SK-N-SH (cell line): ENCODE measurements at regions not wholly inside any gene's neighbourhood (a gene's known extent, or its start where the extent isn't known, plus 50 kb on each side); places are given as distances from the start of the nearest gene placed in this dataset.

Experiments
- FOSL2 ChIP-seq: IDR thresholded peaks from 2 replicates; pipeline ENCODE4 v1.4.0; 2012; ENCODE audit warnings: low read depth, mild to moderate bottlenecking, moderate library complexity, borderline replicate concordance
- RAD21 ChIP-seq: IDR thresholded peaks from 2 replicates; pipeline ENCODE4 v1.6.1; 2012; ENCODE audit warnings: mild to moderate bottlenecking, low read length
- SIN3A ChIP-seq: IDR thresholded peaks from 2 replicates; pipeline ENCODE4 v1.6.1; 2012; ENCODE audit warnings: low read depth, mild to moderate bottlenecking, low read length, moderate library complexity, borderline replicate concordance
- TAF1 ChIP-seq: IDR thresholded peaks from 2 replicates; pipeline ENCODE4 v1.6.1; 2012; ENCODE audit warnings: low read depth, mild to moderate bottlenecking, low read length, moderate library complexity, borderline replicate concordance
- TF ChIP-seq, protein P1 (sequence below): fragments of 200-600 bp; sonication (generic); IDR thresholded peaks from 2 replicates; pipeline ENCODE4 v1.6.1; 2017; ENCODE audit warnings: antibody characterized with exemption, mild to moderate bottlenecking, moderate library complexity
- TF ChIP-seq, protein P2 (sequence below): fragments of 150-350 bp; IDR thresholded peaks from 2 replicates; pipeline ENCODE4 v1.6.1; 2017; ENCODE audit warnings: antibody characterized with exemption, low read length, low read depth, borderline replicate concordance
- TF ChIP-seq, protein P3 (sequence below): IDR thresholded peaks from 2 replicates; pipeline ENCODE4 v1.6.1; 2012; ENCODE audit warnings: mild to moderate bottlenecking, low read depth, low read length, moderate library complexity

DNA sequence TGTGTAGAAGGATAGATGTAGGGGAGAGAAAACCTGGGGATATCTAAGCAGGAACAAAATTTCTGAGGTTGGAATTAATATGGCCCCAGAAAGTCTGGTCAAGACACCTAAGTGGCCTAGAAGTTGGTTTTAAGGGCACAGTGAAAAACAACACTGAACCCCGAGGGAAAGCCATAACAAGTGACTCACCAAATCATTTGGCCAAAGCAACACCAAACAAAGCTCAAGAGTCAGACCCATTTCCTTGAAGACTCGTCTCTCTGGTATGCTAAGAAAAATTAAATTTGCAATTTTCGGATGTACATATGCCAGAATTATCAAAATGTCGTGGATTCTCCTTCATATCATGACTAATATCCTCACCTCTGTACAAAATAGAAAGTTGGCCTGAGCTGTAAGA is 162.9 kb downstream of the SMIM20 start:
- no peak for TF ChIP-seq TAF1
- TF ChIP-seq, protein P1, sequence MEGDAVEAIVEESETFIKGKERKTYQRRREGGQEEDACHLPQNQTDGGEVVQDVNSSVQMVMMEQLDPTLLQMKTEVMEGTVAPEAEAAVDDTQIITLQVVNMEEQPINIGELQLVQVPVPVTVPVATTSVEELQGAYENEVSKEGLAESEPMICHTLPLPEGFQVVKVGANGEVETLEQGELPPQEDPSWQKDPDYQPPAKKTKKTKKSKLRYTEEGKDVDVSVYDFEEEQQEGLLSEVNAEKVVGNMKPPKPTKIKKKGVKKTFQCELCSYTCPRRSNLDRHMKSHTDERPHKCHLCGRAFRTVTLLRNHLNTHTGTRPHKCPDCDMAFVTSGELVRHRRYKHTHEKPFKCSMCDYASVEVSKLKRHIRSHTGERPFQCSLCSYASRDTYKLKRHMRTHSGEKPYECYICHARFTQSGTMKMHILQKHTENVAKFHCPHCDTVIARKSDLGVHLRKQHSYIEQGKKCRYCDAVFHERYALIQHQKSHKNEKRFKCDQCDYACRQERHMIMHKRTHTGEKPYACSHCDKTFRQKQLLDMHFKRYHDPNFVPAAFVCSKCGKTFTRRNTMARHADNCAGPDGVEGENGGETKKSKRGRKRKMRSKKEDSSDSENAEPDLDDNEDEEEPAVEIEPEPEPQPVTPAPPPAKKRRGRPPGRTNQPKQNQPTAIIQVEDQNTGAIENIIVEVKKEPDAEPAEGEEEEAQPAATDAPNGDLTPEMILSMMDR: no peak
- no peak for TF ChIP-seq SIN3A
- TF ChIP-seq RAD21: no peak
- TF ChIP-seq, protein P2, sequence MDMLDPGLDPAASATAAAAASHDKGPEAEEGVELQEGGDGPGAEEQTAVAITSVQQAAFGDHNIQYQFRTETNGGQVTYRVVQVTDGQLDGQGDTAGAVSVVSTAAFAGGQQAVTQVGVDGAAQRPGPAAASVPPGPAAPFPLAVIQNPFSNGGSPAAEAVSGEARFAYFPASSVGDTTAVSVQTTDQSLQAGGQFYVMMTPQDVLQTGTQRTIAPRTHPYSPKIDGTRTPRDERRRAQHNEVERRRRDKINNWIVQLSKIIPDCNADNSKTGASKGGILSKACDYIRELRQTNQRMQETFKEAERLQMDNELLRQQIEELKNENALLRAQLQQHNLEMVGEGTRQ: no peak
- TF ChIP-seq FOSL2: no peak
- TF ChIP-seq, protein P3, sequence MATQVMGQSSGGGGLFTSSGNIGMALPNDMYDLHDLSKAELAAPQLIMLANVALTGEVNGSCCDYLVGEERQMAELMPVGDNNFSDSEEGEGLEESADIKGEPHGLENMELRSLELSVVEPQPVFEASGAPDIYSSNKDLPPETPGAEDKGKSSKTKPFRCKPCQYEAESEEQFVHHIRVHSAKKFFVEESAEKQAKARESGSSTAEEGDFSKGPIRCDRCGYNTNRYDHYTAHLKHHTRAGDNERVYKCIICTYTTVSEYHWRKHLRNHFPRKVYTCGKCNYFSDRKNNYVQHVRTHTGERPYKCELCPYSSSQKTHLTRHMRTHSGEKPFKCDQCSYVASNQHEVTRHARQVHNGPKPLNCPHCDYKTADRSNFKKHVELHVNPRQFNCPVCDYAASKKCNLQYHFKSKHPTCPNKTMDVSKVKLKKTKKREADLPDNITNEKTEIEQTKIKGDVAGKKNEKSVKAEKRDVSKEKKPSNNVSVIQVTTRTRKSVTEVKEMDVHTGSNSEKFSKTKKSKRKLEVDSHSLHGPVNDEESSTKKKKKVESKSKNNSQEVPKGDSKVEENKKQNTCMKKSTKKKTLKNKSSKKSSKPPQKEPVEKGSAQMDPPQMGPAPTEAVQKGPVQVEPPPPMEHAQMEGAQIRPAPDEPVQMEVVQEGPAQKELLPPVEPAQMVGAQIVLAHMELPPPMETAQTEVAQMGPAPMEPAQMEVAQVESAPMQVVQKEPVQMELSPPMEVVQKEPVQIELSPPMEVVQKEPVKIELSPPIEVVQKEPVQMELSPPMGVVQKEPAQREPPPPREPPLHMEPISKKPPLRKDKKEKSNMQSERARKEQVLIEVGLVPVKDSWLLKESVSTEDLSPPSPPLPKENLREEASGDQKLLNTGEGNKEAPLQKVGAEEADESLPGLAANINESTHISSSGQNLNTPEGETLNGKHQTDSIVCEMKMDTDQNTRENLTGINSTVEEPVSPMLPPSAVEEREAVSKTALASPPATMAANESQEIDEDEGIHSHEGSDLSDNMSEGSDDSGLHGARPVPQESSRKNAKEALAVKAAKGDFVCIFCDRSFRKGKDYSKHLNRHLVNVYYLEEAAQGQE: no peak
